ENCODE measurements at regions not wholly inside any gene's neighbourhood (a gene's known extent, or its start where the extent isn't known, plus 50 kb on each side); places are given as distances from the start of the nearest gene placed in this dataset.

- TF ChIP-seq ZBTB33 (CRISPR knock-in tag; IDR thresholded peaks at IDR 0.05) = no peak
- TF ChIP-seq THRA (IDR thresholded peaks at IDR 0.05) = no peak
- no peak for TF ChIP-seq PCBP1 (IDR thresholded peaks at IDR 0.05; ENCODE audit: low read depth, low read length, poor library complexity, severe bottlenecking)
- TF ChIP-seq, protein P1, sequence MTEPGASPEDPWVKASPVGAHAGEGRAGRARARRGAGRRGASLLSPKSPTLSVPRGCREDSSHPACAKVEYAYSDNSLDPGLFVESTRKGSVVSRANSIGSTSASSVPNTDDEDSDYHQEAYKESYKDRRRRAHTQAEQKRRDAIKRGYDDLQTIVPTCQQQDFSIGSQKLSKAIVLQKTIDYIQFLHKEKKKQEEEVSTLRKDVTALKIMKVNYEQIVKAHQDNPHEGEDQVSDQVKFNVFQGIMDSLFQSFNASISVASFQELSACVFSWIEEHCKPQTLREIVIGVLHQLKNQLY (CRISPR knock-in tag; conservative IDR thresholded peaks at IDR 0.05) = no peak
- 0 out of 2 replicates have a peak, but pooled peaks have one; percentile 15 for TF ChIP-seq TAL1 (IDR thresholded peaks at IDR 0.05)
- no peak for TF ChIP-seq CBFA2T3 (IDR thresholded peaks at IDR 0.05)
- no peak for TF ChIP-seq RUNX1 (IDR thresholded peaks at IDR 0.05; ENCODE audit: low read depth)
- TF ChIP-seq CREBBP (IDR thresholded peaks at IDR 0.05; ENCODE audit: low read depth, low read length) = no peak
- no peak for TF ChIP-seq NCOR1 (IDR thresholded peaks at IDR 0.05)
- no peak for TF ChIP-seq KDM4B (IDR thresholded peaks at IDR 0.05; ENCODE audit: borderline replicate concordance in 2 of 2, low read depth in 1 of 2)
- TF ChIP-seq ZNF589 (CRISPR knock-in tag; IDR thresholded peaks at IDR 0.05; ENCODE audit: low read depth) = no peak
- no peak for TF ChIP-seq CCAR2 (IDR thresholded peaks at IDR 0.05; ENCODE audit: low read depth, low read length)
- TF ChIP-seq LCOR (CRISPR knock-in tag; IDR thresholded peaks at IDR 0.05) = no peak
- 0 out of 4 replicates have a peak, but pooled peaks of 1 of the 2 experiments have one; percentile 57 for TF ChIP-seq HDAC1 (IDR thresholded peaks at IDR 0.05)
- TF ChIP-seq RBM14 (IDR thresholded peaks at IDR 0.05; ENCODE audit: borderline replicate concordance, insufficient read depth, low read depth, low read length) = no peak
- TF ChIP-seq HNRNPH1 (optimal IDR thresholded peaks at IDR 0.05; ENCODE audit: low read depth, low read length) = no peak
- no peak for TF ChIP-seq MED1 (CRISPR knock-in tag; IDR thresholded peaks at IDR 0.05; ENCODE audit: borderline replicate concordance)
- TF ChIP-seq BHLHE40 (IDR thresholded peaks at IDR 0.05; ENCODE audit: low read length) = no peak; the same call in 1 of the 2 replicates
- TF ChIP-seq POLR3G (IDR thresholded peaks at IDR 0.05; ENCODE audit: extremely low read depth, insufficient read length, insufficient replicate concordance) = no peak
- TF ChIP-seq, protein P2, sequence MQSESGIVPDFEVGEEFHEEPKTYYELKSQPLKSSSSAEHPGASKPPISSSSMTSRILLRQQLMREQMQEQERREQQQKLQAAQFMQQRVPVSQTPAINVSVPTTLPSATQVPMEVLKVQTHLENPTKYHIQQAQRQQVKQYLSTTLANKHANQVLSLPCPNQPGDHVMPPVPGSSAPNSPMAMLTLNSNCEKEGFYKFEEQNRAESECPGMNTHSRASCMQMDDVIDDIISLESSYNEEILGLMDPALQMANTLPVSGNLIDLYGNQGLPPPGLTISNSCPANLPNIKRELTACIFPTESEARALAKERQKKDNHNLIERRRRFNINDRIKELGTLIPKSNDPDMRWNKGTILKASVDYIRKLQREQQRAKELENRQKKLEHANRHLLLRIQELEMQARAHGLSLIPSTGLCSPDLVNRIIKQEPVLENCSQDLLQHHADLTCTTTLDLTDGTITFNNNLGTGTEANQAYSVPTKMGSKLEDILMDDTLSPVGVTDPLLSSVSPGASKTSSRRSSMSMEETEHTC (IDR thresholded peaks at IDR 0.05) = no peak
Observed at GRCh38 chr6:139474145-139475108, 100.0 kb upstream of the CITED2 start (continued).

Data from K562 (cell line).